B cell (primary cell): ENCODE measurements at regions not wholly inside any gene's neighbourhood (a gene's known extent, or its start where the extent isn't known, plus 50 kb on each side); places are given as distances from the start of the nearest gene placed in this dataset.
A peak's percentile ranks its signal among the peaks of the same experiment; 100 is the strongest.

Source experiments
- ATAC-seq: fragments of 200-7000 bp; cut with Tn5 transposase; one replicate; pipeline ENCODE4 v1.10.0; 2021; ENCODE audit warnings: low read depth, mild to moderate bottlenecking, moderate number of reproducible peaks, moderate library complexity
- CTCF ChIA-PET: fragments of 350-600 bp; sonication (Branson Sonifier 250); formaldehyde crosslinking; loops from one replicate; lab custom pipeline; 2021; ENCODE audit warnings: antibody characterized with exemption, inconsistent platforms; lab: Charles Lee
- POLR2A ChIA-PET: fragments of 350-600 bp; sonication (Branson Sonifier 250); formaldehyde crosslinking; loops from one replicate; lab custom pipeline; 2021; ENCODE audit warnings: antibody characterized with exemption; lab: Charles Lee
- DNase-seq: peaks from one replicate; pipeline ENCODE4 v3.0.0; 2013
- H2AFZ ChIP-seq: 2 replicates; pipeline ENCODE4 v1.6.1; 2012; ENCODE audit warnings: mild to moderate bottlenecking, low read depth, low read length; ENCODE audit not compliant: insufficient read depth, poor library complexity, severe bottlenecking
- H3K27ac ChIP-seq, 2 donors: 1 replicate in 1 of 2; 2 replicates in 1 of 2; pipeline ENCODE4 v1.5.1; 2012 to 2013; ENCODE audit warnings: low read length in 2 of 2, mild to moderate bottlenecking in 2 of 2, moderate library complexity in 1 of 2
- H3K27me3 ChIP-seq, 4 experiments: fragments of 200-600 bp in 1 of 4; sonication (generic) in 1 of 4; replicated peaks in 1 of 4; 1 replicate in 2 of 4; 2 replicates in 2 of 4; pipeline versions ENCODE4 v1.6.1 to v1.7.0; 2013 to 2016; ENCODE audit warnings: low read length in 3 of 4, mild to moderate bottlenecking in 2 of 4, mixed read lengths in 1 of 4, moderate library complexity in 1 of 4; ENCODE audit not compliant: insufficient read depth in 4 of 4, control insufficient read depth in 3 of 4; ENCODE audit errors: control extremely low read depth in 1 of 4
- H3K36me3 ChIP-seq, 2 experiments: replicated peaks in 1 of 2; 1 replicate in 1 of 2; 2 replicates in 1 of 2; pipeline versions ENCODE4 v1.6.1 to v1.7.1; 2013; ENCODE audit warnings: low read length in 1 of 2; ENCODE audit not compliant: insufficient read depth in 2 of 2, control insufficient read depth in 1 of 2; ENCODE audit errors: control extremely low read depth in 1 of 2, extremely low read depth in 1 of 2
- H3K4me1 ChIP-seq, 2 donors: fragments of 200-600 bp in 1 of 2; sonication (generic) in 1 of 2; 1 replicate in 1 of 2; 2 replicates in 1 of 2; pipeline versions ENCODE4 v1.5.1 to v1.6.1; 2013 to 2017; ENCODE audit warnings: low read length in 2 of 2; ENCODE audit not compliant: control insufficient read depth in 2 of 2, insufficient read depth in 2 of 2
- H3K4me2 ChIP-seq: replicated peaks from 2 replicates; pipeline ENCODE3; 2012; ENCODE audit warnings: mild to moderate bottlenecking, low read depth, low read length; ENCODE audit not compliant: poor library complexity, severe bottlenecking
- H3K4me3 ChIP-seq, 5 experiments: fragments of 200-600 bp in 1 of 5; sonication (generic) in 1 of 5; 1 replicate in 3 of 5; 2 replicates in 2 of 5; pipeline versions ENCODE4 v1.5.1 to v1.7.0; 2011 to 2016; ENCODE audit warnings: low read length in 4 of 5, mild to moderate bottlenecking in 4 of 5, low read depth in 2 of 5, control low read depth in 1 of 5, moderate library complexity in 1 of 5; ENCODE audit not compliant: insufficient read depth in 1 of 5; ENCODE audit errors: control extremely low read depth in 1 of 5, extremely low read depth in 1 of 5
- H3K79me2 ChIP-seq: fragments of 200-600 bp; sonication (generic); one replicate; pipeline ENCODE4 v1.6.0; 2016; ENCODE audit warnings: low read length; ENCODE audit not compliant: control insufficient read depth, insufficient read depth
- H3K9ac ChIP-seq: fragments of 200-600 bp; sonication (generic); 2 replicates; pipeline ENCODE4 v1.6.1; 2017; ENCODE audit warnings: mild to moderate bottlenecking, low read length, moderate library complexity
- H3K9me3 ChIP-seq, 3 donors: one replicate each; pipeline versions ENCODE4 v1.6.1 to v1.7.1; 2013; ENCODE audit warnings: low read length in 2 of 3; ENCODE audit not compliant: control insufficient read depth in 2 of 3, insufficient read depth in 1 of 3; ENCODE audit errors: control extremely low read depth in 1 of 3
- H4K20me1 ChIP-seq: 2 replicates; pipeline ENCODE4 v1.6.0; 2012; ENCODE audit warnings: mild to moderate bottlenecking, low read length; ENCODE audit not compliant: insufficient read depth, control insufficient read depth, poor library complexity, severe bottlenecking
- H3K27ac Mint-ChIP-seq: one replicate; pipeline ENCODE4 v1.8.0; 2021; ENCODE audit warnings: mixed read lengths
- H3K27me3 Mint-ChIP-seq: one replicate; pipeline ENCODE4 v1.8.0; 2021; ENCODE audit warnings: mixed read lengths
- H3K4me1 Mint-ChIP-seq: one replicate; pipeline ENCODE4 v1.8.0; 2021; ENCODE audit warnings: mixed read lengths
- H3K4me3 Mint-ChIP-seq: one replicate; pipeline ENCODE4 v1.8.0; 2021; ENCODE audit warnings: mixed read lengths
- H3K9me3 Mint-ChIP-seq: one replicate; pipeline ENCODE4 v1.8.0; 2022; ENCODE audit warnings: mixed read lengths; ENCODE audit not compliant: insufficient read depth
- CTCF ChIP-seq: fragments of 200-600 bp; IDR thresholded peaks from one replicate; pipeline ENCODE4 v1.8.0; 2022; ENCODE audit warnings: antibody characterized with exemption, mild to moderate bottlenecking
- EZH2 ChIP-seq: IDR thresholded peaks from 2 replicates; pipeline ENCODE4 v1.6.1; 2012; ENCODE audit warnings: borderline replicate concordance, low read depth, mild to moderate bottlenecking, moderate library complexity, low read length; ENCODE audit not compliant: insufficient read depth, poor library complexity, severe bottlenecking
- WGBS: methylation state at CpG from one replicate; pipeline ENCODE4 v1.1.5; 2013; ENCODE audit warnings: missing lambda C conversion rate; ENCODE audit not compliant: insufficient coverage; 5-methylcytosine and 5-hydroxymethylcytosine counted together
- intact Hi-C: fragments of 100-400 bp; cut with micrococcal nuclease; formaldehyde crosslinking; loops from one replicate; pipeline ENCODE4 v1.10.0; 2022

- Mint-ChIP-seq H3K4me3 (peak overlapping the region; percentile 36), H3K27ac (no peak overlapping the region), H3K27me3 (peaks cover 44% of the 10 kb centered on the region), H3K4me1 (peaks cover 46% of the 10 kb centered on the region), H3K9me3 (peaks cover 2% of the 10 kb centered on the region)
- H3K4me1 ChIP-seq = peaks cover 36 to 41% of the 10 kb centered on the region in 2 donors
- intact Hi-C loops = no loop called here
- H3K79me2 ChIP-seq = no peaks in the 10 kb centered on the region
- no peaks in the 10 kb centered on the region for H4K20me1 ChIP-seq
- CTCF ChIA-PET = no interaction called here
- peak overlapping the region; percentile 47 for H3K4me2 ChIP-seq
- POLR2A ChIA-PET = no interaction called here
- peak overlapping the region; percentile 20 for H2AFZ ChIP-seq
- H3K27ac ChIP-seq = no peak overlapping the region
- peak overlapping the region in 1 of 5 experiments; percentile 2 for H3K4me3 ChIP-seq
- no peak for ATAC-seq
- DNase-seq = no peak
- peaks cover 0 to 39% (median 6%) of the 10 kb centered on the region in 3 donors for H3K9me3 ChIP-seq
- H3K27me3 ChIP-seq = peaks cover 0 to 29% (median 8%) of the 10 kb centered on the region in 4 experiments
- WGBS = 3% methylated on average over 13 of the region's 18 CpGs
- TF ChIP-seq CTCF = no peak
- TF ChIP-seq EZH2 = no peak
- no peak overlapping the region for H3K9ac ChIP-seq
- no peaks in the 10 kb centered on the region for H3K36me3 ChIP-seq
These were observed 76.3 kb downstream of the FOXL3 start for GRCh38 chr7:366161-366803.

- Histone ChIP-seq H3K27ac (no peak overlapping the region), H2AFZ (no peak overlapping the region), H3K4me1 (peaks cover 28 to 32% of the 10 kb centered on the region in 2 donors), H3K9me3 (peaks cover 0 to 38% (median 6%) of the 10 kb centered on the region in 3 donors), H4K20me1 (no peaks in the 10 kb centered on the region), H3K4me2 (no peak overlapping the region), H3K27me3 (peaks cover 0 to 29% (median 7%) of the 10 kb centered on the region in 4 experiments), H3K4me3 (no peak overlapping the region), H3K79me2 (no peaks in the 10 kb centered on the region), H3K9ac (no peak overlapping the region), H3K36me3 (no peaks in the 10 kb centered on the region)
- Mint-ChIP-seq H3K4me1 (peaks cover 39% of the 10 kb centered on the region), H3K27me3 (peaks cover 35% of the 10 kb centered on the region), H3K9me3 (no peaks in the 10 kb centered on the region), H3K27ac (no peak overlapping the region), H3K4me3 (no peak overlapping the region)
- POLR2A ChIA-PET = no interaction called here
- DNase-seq (no peak), ATAC-seq (no peak)
- intact Hi-C loops = no loop called here
- no peak for TF ChIP-seq EZH2
- TF ChIP-seq CTCF = no peak
- whole genome bisulfite sequencing = 69% methylated on average over 2 of the region's 9 CpGs
- CTCF ChIA-PET = no interaction called here
These were observed 77.5 kb downstream of the FOXL3 start for GRCh38 chr7:367351-367901.
